BJ (cell line): ENCODE measurements at regions not wholly inside any gene's neighbourhood (a gene's known extent, or its start where the extent isn't known, plus 50 kb on each side); places are given as distances from the start of the nearest gene placed in this dataset.
"Not testable (repeated sequence)": the region's sequence is repeated elsewhere in the genome, so short reads cannot be mapped to it uniquely, and the experiment has no call there.

ENCODE experiments used
- CTCF ChIA-PET: fragments of 350-600 bp; formaldehyde crosslinking; extraction: SDS; loops from one replicate; lab custom pipeline; 2021; ENCODE audit warnings: antibody characterized with exemption, inconsistent platforms; lab: Yijun Ruan, JAX
- POLR2A ChIA-PET: fragments of 300-600 bp; sonication (Branson Sonifier 250); formaldehyde crosslinking; extraction: SDS; loops from one replicate; lab custom pipeline; 2021; ENCODE audit warnings: antibody characterized with exemption; lab: Charles Lee
- DNase-seq: peaks from one replicate; pipeline ENCODE4 v3.0.0-alpha.2; 2011; ENCODE audit warnings: low read depth
- H3K27me3 ChIP-seq: 2 replicates; pipeline ENCODE4 v1.6.0; 2011; ENCODE audit warnings: low read length; ENCODE audit not compliant: control insufficient read depth, insufficient read depth
- H3K36me3 ChIP-seq: 2 replicates; pipeline ENCODE4 v1.5.1; 2011; ENCODE audit warnings: low read length; ENCODE audit not compliant: control insufficient read depth, insufficient read depth
- H3K4me3 ChIP-seq: 2 replicates; pipeline ENCODE4 v1.5.1; 2011; ENCODE audit warnings: low read depth, mild to moderate bottlenecking, control low read depth, low read length
- TF ChIP-seq, protein P1 (sequence below): IDR thresholded peaks from 2 replicates; pipeline ENCODE4 v1.5.1; 2011; ENCODE audit warnings: low read depth, mild to moderate bottlenecking, control low read depth, inconsistent platforms, low read length, moderate library complexity; ENCODE audit not compliant: insufficient read depth

DNA sequence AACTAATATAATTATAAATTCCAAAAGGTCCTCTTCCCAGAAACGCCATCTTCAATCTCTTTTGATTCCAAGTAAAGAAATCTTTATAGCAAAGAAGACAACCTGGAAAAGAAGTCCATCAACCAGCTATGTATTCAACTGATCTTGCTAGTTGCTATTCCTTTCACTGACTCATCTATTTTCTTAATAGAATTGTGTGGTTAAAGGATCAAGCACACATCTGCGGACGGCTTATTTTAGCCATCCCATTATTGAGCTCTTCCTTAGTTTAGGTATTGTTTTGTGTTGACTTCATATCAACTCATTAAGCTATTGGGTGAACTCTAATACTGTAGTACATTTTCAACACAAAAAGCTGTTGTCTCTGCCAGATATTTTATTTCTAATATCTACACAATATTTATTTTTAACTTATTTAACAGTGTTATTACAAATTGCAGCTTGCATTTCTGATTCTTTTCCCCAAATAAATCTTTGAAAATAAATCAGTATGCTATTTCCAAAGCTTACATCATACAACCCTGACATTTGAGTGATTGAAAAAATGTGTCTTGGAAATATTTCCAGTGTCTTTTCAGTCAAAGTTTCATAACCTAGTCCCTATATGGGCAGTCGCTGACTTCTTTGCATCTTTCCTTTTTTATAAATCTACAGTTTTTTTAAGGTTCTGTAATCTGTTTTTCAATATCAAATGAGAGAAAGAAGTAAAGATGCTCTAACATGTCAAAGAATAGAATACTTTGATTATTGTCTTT is 158.8 kb upstream of the SPRY2 start:
- no peaks in the 10 kb centered on the region for H3K27me3 ChIP-seq
- POLR2A ChIA-PET, result no interaction called here
- no peaks in the 10 kb centered on the region for H3K36me3 ChIP-seq
- TF ChIP-seq, protein P1, sequence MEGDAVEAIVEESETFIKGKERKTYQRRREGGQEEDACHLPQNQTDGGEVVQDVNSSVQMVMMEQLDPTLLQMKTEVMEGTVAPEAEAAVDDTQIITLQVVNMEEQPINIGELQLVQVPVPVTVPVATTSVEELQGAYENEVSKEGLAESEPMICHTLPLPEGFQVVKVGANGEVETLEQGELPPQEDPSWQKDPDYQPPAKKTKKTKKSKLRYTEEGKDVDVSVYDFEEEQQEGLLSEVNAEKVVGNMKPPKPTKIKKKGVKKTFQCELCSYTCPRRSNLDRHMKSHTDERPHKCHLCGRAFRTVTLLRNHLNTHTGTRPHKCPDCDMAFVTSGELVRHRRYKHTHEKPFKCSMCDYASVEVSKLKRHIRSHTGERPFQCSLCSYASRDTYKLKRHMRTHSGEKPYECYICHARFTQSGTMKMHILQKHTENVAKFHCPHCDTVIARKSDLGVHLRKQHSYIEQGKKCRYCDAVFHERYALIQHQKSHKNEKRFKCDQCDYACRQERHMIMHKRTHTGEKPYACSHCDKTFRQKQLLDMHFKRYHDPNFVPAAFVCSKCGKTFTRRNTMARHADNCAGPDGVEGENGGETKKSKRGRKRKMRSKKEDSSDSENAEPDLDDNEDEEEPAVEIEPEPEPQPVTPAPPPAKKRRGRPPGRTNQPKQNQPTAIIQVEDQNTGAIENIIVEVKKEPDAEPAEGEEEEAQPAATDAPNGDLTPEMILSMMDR, result no peak
- H3K4me3 ChIP-seq, result no peak overlapping the region
- CTCF ChIA-PET, result no interaction called here
- no peak for DNase-seq

DNA sequence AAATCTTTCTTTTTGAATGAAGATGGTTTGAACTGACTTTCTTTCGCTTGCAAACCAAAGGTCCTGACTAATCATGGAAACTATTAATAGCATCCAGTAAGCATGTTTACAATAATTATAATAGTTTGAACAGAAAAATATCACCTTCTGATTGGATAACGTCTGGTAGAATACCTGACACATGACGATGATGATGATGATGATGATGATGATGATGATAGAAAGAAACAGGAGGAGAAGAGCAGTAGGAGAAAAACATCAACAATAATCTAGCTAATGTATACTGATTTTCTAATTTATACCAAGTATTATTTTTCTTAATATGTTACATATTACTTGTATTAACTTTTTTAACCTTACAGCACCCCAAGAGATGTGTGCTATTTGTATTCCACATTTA is 157.5 kb upstream of the SPRY2 start:
- POLR2A ChIA-PET, result no interaction called here
- CTCF ChIA-PET, result no interaction called here
- no peaks in the 10 kb centered on the region for H3K27me3 ChIP-seq
- TF ChIP-seq, protein P1, result no peak
- H3K36me3 ChIP-seq, result no peaks in the 10 kb centered on the region
- H3K4me3 ChIP-seq, result no peak overlapping the region
- DNase-seq, result no peak

DNA sequence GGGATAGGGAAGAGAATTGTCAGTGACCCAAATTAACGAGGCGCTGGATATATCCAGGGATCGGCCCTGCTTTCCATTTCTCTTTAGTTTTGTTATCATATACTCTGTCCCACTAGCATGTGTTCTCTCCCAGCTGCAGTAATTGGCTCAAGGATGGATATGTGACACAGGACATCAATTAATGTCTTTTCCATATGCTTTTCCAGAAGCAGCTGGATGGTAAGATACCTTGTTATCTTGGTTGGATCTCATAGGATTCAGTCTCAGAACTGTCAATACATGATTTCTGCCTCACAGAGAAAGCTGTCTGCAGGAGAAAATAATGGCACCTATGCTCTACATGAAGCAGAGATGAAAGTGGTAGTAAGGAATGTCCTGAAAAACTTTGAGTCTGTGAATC is 157.1 kb upstream of the SPRY2 start:
- ChIA-PET CTCF (no interaction called here), POLR2A (no interaction called here)
- TF ChIP-seq, protein P1, result no peak
- H3K36me3 ChIP-seq, result no peaks in the 10 kb centered on the region
- no peak for DNase-seq
- no peaks in the 10 kb centered on the region for H3K27me3 ChIP-seq
- H3K4me3 ChIP-seq, result no peak overlapping the region

DNA sequence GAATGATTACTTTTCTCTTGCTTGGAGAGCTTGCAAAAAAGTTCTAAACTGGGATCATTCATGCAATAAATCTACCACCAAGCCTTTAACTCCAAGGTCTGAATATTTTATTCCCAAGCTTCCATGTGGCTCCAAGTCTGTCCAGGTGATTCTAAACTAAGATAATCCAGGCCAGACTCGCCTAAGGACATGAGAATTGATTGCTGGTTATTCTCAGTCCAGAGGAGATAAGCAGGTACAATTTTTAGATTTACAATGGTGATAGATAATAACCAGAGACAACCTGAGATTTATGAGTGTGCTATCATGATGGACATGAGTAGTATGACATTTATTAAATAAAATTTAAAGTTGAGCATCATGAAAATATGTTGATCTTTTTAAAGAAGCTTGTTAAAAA is 156.5 kb upstream of the SPRY2 start:
- DNase-seq, result no peak
- TF ChIP-seq, protein P1, result no peak
- ChIA-PET CTCF (no interaction called here), POLR2A (no interaction called here)
- Histone ChIP-seq H3K4me3 (no peak overlapping the region), H3K27me3 (no peaks in the 10 kb centered on the region), H3K36me3 (no peaks in the 10 kb centered on the region)

DNA sequence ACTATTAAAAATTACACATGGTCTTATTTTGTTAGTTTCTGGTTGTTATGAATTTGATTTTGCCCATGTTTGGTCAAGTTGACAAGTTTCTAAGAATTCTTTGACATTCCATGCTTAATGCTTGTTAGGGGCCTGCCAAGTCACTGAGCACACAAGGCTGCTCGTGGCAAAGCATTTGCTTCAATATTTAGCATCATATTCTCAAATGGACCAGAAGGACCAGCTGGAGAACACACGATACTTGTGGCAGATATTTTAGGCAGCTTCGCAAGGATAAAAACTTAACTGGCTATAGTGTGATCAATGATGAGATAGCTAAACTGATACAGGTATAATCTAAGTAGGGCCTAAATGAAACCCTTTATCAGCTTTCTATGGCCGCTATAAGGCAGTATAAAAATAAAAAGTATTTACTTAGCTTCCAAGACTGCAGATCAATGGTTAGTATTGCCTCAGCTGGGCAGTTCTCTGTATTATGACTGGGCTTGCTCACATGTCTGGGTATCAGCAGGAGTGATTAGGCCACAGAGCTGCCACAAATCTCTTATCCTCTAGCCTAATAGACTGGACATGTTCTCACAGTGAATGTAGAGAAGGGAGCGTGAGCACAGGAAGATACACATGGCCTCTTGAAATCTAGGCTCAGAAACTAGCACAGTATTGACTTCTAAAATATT is 155.9 kb upstream of the SPRY2 start:
- POLR2A ChIA-PET, result no interaction called here
- TF ChIP-seq, protein P1, result no peak
- DNase-seq, result no peak
- H3K4me3 ChIP-seq, result no peak overlapping the region
- CTCF ChIA-PET, result no interaction called here
- no peaks in the 10 kb centered on the region for H3K27me3 ChIP-seq
- no peaks in the 10 kb centered on the region for H3K36me3 ChIP-seq

DNA sequence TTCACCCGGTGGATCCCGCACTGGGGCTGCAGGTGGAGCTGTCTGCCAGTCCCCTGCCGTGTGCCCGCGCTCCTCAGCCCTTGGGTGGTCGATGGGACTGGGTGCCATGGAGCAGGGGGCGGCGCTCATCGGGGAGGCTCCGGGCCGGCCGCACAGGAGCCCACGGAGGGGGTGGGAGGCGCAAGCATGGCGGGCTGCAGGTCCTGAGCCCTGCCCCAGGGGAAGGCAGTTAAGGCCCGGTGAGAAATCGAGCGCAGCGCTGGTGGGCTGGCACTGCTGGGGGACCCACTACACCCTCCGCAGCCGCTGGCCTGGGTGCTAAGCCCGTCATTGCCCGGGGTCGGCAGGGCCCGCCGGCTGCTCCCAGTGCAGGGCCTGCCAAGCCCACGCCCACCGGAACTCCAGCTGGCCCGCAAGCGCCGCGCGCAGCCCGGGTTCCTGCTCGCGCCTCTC is 149.6 kb upstream of the SPRY2 start:
- H3K36me3 ChIP-seq, H3K27me3 ChIP-seq, CTCF ChIA-PET, DNase-seq, H3K4me3 ChIP-seq, POLR2A ChIA-PET: not testable (repeated sequence)
